AG09319 (cell line): ENCODE measurements at regions not wholly inside any gene's neighbourhood (a gene's known extent, or its start where the extent isn't known, plus 50 kb on each side); places are given as distances from the start of the nearest gene placed in this dataset.

ENCODE experiments used
- DNase-seq: peaks from one replicate; pipeline ENCODE4 v3.0.0-alpha.2; 2010; ENCODE audit warnings: low read depth; ENCODE audit errors: extremely low read depth
- CTCF ChIP-seq: IDR thresholded peaks from 2 replicates; pipeline ENCODE4 v1.5.1; 2011; ENCODE audit warnings: low read depth, mild to moderate bottlenecking, inconsistent platforms, low read length, moderate library complexity

- no peak for TF ChIP-seq CTCF
- DNase-seq, result no peak
These were observed 185.5 kb downstream of the KCNS3 start for GRCh38 chr2:18063826-18064470.

- no peak for DNase-seq
- TF ChIP-seq CTCF, result no peak
These were observed 184.4 kb downstream of the KCNS3 start for GRCh38 chr2:18062892-18063291.

GRCh38 chr2:18061717-18062116, 183.2 kb downstream of the KCNS3 start:
- no peak for DNase-seq
- no peak for TF ChIP-seq CTCF

GRCh38 chr2:18057657-18058056, 179.2 kb downstream of the KCNS3 start:
- no peak for TF ChIP-seq CTCF
- no peak for DNase-seq

- TF ChIP-seq CTCF, result no peak
- no peak for DNase-seq
These were observed 176.8 kb downstream of the KCNS3 start for GRCh38 chr2:18055290-18055689.

- no peak for DNase-seq
- no peak for TF ChIP-seq CTCF
These were observed 171.5 kb downstream of the KCNS3 start for GRCh38 chr2:18050001-18050400.

GRCh38 chr2:18049325-18049724, 170.9 kb downstream of the KCNS3 start:
- no peak for DNase-seq

More at GRCh38 chr2:18049325-18049724, 170.9 kb downstream of the KCNS3 start:
- TF ChIP-seq CTCF, result no peak
